Brain microvascular endothelial cell (primary cell): ENCODE measurements at regions not wholly inside any gene's neighbourhood (a gene's known extent, or its start where the extent isn't known, plus 50 kb on each side); places are given as distances from the start of the nearest gene placed in this dataset.
"Not testable (repeated sequence)": the region's sequence is repeated elsewhere in the genome, so short reads cannot be mapped to it uniquely, and the experiment has no call there.

Experiments used
- DNase-seq: peaks from one replicate; pipeline ENCODE4 v3.0.0-alpha.2; 2020
- H3K27ac ChIP-seq: fragments of 250-450 bp; sonication (Bioruptor Pico); 2 replicates; pipeline ENCODE4 v1.5.1; 2020; ENCODE audit warnings: mild to moderate bottlenecking, moderate library complexity
- H3K27me3 ChIP-seq: fragments of 250-450 bp; sonication (Bioruptor Pico); replicated peaks from 2 replicates; pipeline ENCODE4 v1.5.1; 2020; ENCODE audit warnings: mild to moderate bottlenecking
- H3K36me3 ChIP-seq: fragments of 250-450 bp; sonication (Bioruptor Pico); replicated peaks from 2 replicates; pipeline ENCODE4 v1.5.1; 2020; ENCODE audit warnings: mild to moderate bottlenecking
- H3K4me3 ChIP-seq: 2 replicates; pipeline ENCODE4 v1.5.1; 2011; ENCODE audit warnings: low read depth, mild to moderate bottlenecking, control low read depth, low read length, moderate library complexity
- in situ Hi-C: cut with HindIII; loops from 2 replicates; pipeline ENCODE4 v1.10.0; 2017; ENCODE audit warnings: low sequenced_read_pairs, low pct_ligation_motif_present
- TF ChIP-seq, protein P1 (sequence below): IDR thresholded peaks from 2 replicates; pipeline ENCODE4 v1.5.1; 2011; ENCODE audit warnings: low read depth, mild to moderate bottlenecking, moderate library complexity, low read length, control low read depth, inconsistent platforms; ENCODE audit errors: missing control alignments

DNA sequence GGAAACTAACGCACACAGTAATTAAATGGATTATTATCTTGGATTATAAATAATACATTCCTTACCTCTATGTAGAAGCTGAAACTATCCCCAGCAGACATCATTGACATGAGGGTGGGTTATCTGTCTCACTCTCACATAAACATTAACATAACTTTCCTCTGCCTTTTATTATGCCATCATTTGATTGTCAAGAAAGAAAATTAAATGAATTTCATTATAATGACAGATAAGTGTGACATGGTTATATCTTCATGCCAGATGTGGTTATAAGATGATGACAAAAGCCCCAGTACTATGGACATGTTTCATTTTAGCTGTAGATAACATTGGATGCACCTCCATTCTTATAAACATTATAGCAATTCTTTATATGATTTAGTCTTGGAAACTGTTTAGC is 476.5 kb downstream of the KCNT2 start:
- Histone ChIP-seq H3K4me3 (no peak overlapping the region), H3K36me3 (no peaks in the 10 kb centered on the region), H3K27ac (no peak overlapping the region), H3K27me3 (no peaks in the 10 kb centered on the region)
- in situ Hi-C loops, result no loop called here
- DNase-seq, result no peak
- TF ChIP-seq, protein P1, sequence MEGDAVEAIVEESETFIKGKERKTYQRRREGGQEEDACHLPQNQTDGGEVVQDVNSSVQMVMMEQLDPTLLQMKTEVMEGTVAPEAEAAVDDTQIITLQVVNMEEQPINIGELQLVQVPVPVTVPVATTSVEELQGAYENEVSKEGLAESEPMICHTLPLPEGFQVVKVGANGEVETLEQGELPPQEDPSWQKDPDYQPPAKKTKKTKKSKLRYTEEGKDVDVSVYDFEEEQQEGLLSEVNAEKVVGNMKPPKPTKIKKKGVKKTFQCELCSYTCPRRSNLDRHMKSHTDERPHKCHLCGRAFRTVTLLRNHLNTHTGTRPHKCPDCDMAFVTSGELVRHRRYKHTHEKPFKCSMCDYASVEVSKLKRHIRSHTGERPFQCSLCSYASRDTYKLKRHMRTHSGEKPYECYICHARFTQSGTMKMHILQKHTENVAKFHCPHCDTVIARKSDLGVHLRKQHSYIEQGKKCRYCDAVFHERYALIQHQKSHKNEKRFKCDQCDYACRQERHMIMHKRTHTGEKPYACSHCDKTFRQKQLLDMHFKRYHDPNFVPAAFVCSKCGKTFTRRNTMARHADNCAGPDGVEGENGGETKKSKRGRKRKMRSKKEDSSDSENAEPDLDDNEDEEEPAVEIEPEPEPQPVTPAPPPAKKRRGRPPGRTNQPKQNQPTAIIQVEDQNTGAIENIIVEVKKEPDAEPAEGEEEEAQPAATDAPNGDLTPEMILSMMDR, result no peak

- H3K27me3 ChIP-seq, result no peaks in the 10 kb centered on the region
- DNase-seq, result no peak
- no peak overlapping the region for H3K27ac ChIP-seq
- in situ Hi-C loops, result no loop called here
- TF ChIP-seq, protein P1, result no peak
- H3K4me3 ChIP-seq, result no peak overlapping the region
- H3K36me3 ChIP-seq, result no peaks in the 10 kb centered on the region
These were observed 479.4 kb downstream of the KCNT2 start for GRCh38 chr1:196128835-196129234.

GRCh38 chr1:196121181-196121580 is 487.1 kb downstream of the KCNT2 start:
- no peak for DNase-seq
- in situ Hi-C loops, result no loop called here
- TF ChIP-seq, protein P1, result no peak
- no peak overlapping the region for H3K4me3 ChIP-seq
- no peak overlapping the region for H3K27ac ChIP-seq
- no peaks in the 10 kb centered on the region for H3K36me3 ChIP-seq
- H3K27me3 ChIP-seq, result no peaks in the 10 kb centered on the region

DNA sequence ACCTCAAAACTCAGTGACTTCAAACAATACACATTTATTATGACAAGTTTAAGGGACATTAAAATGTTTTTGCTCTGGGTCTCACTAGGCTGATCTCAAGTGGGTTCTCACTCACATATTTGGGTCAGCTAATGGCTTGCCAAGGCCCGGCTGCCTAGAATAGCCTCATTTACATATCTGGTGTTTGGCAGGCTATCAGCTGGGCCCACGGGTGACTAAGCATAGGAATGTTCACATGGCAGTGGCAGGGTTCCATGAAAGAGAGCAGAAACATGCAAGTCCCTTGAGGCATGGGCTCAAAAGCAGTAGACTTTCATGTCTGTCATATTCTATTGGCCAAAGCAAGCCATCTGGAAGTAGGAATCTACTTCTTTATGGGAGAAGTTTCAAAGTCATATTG is 492.6 kb downstream of the KCNT2 start:
- in situ Hi-C loops, result no loop called here
- Histone ChIP-seq H3K27me3 (no peaks in the 10 kb centered on the region), H3K4me3 (no peak overlapping the region), H3K36me3 (no peaks in the 10 kb centered on the region), H3K27ac (no peak overlapping the region)
- DNase-seq, result peak; percentile 79
- TF ChIP-seq, protein P1, result no peak

DNA sequence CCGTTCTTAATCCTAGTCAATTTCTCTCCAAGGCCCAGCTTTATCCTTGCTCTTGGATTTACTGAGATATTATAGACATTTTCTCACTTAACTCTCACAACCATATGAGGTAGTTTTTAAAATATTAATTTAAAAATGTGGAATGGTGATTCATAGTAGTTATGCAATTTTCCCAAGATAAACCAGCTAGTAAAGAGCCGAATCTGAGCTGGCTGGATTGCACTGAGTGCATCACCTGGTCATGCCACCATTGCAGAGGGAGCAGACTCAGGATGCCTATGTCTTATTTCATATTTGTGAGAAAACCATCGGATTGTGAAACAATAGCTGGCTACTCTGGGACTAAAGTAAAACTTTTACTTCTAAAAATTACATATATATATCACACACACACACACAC is 494.0 kb downstream of the KCNT2 start:
- peak; percentile 37 for DNase-seq
- H3K27me3 ChIP-seq, result no peaks in the 10 kb centered on the region
- H3K36me3 ChIP-seq, result no peaks in the 10 kb centered on the region
- no peak overlapping the region for H3K27ac ChIP-seq
- in situ Hi-C loops, result no loop called here
- H3K4me3 ChIP-seq, result no peak overlapping the region
- TF ChIP-seq, protein P1, result no peak

- H3K4me3 ChIP-seq, H3K27ac ChIP-seq, H3K27me3 ChIP-seq, in situ Hi-C loops, H3K36me3 ChIP-seq, DNase-seq: not testable (repeated sequence)
These were observed 499.2 kb downstream of the KCNT2 start for GRCh38 chr1:196108990-196109389.
